GM19438 (cell line): ENCODE measurements at regions not wholly inside any gene's neighbourhood (a gene's known extent, or its start where the extent isn't known, plus 50 kb on each side); places are given as distances from the start of the nearest gene placed in this dataset.
"Not testable (repeated sequence)": the region's sequence is repeated elsewhere in the genome, so short reads cannot be mapped to it uniquely, and the experiment has no call there.

Experiments
- ATAC-seq: cut with Tn5 transposase; IDR thresholded peaks from one replicate; pipeline ENCODE4 v1.9.1; 2021; ENCODE audit warnings: low read depth; ENCODE audit not compliant: unreplicated experiment

GRCh38 chr10:60525716-60526585, 136.3 kb upstream of the ANK3 start:
- ATAC-seq, result no peak

- no peak for ATAC-seq
These were observed 134.9 kb upstream of the ANK3 start for GRCh38 chr10:60524541-60524940.

- not testable (repeated sequence) for ATAC-seq
These were observed 133.7 kb upstream of the ANK3 start for GRCh38 chr10:60523371-60523770.

GRCh38 chr10:60522617-60523016, 132.9 kb upstream of the ANK3 start:
- ATAC-seq, result no peak

DNA sequence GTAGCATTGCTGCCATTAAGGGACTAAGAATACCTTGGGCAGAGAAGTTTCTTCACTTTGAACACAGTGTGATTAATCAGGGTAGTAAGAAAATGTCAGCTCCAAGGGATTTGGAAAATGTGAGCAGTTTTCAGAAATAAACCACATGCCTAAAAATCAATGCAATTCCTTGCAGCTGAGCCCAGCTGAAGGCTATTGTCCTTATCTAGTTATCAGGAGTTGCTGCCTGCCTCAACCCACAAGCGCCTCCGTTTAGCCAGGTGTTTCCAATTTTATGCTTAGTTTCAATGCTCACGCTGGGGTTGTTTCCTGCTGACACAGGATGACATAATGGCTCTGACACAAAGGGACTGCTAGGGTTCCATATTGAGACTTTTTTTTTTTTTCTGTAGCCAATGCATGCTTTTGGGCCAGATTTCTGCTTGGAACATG, 132.3 kb upstream of the ANK3 start:
- ATAC-seq, result no peak

DNA sequence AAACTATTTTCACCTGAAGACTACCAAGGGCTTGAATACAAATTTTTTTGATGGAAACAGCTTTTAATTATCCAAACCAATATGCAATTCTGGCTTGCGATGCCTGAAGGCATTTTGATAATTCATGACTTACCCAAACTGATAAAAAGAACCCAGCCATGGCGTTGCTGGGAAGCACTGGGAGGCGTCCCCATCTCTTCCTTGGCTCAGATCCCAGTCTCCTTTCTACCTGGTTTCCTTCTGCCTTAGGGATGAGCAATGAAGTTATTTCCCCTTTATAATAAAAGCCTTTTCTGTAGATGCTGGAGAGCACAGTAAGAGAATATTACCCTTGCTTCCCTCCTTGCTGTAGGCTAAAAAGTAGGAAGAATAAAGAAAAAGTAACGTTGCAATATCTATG, 129.1 kb upstream of the ANK3 start:
- no peak for ATAC-seq

DNA sequence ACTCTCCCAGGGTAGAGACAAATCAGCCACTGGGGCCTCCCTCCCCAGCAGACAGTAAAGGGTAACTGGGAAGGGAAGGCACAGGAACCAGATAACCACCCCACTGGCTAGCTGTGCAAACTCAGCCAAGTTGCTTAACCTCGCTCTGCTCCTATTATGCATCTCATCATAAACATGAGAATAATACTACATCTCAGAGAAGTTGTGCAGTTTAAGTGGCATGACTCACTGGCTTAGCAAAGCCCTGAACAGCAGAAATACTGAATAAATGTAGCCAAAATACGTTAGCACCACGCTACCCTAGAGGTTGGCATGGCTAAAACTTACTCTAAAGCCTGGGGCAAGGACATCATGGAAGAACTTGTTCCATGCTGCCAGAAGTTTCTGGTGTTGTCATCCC, 128.1 kb upstream of the ANK3 start:
- ATAC-seq, result no peak

DNA sequence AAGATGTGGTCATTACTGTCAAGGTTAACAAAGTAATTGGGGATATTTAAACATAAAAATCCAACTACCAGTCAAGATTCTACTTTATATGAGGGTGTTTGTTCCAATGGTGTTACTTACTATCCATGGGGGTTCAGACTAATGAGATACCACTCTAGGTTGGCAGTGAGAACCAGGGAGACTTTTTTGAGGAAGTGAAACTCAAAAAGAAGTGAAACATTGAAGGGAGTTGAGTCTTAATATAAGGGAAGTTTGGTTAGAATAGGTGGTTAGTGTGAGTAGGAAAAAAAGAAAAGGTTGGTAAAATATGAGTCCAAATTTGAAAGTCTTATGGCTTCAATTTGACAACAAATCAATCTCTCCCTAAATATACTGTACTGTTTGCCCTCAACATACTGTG, 123.6 kb upstream of the ANK3 start:
- no peak for ATAC-seq

- ATAC-seq, result no peak
These were observed 122.0 kb upstream of the ANK3 start for GRCh38 chr10:60511477-60512229.

DNA sequence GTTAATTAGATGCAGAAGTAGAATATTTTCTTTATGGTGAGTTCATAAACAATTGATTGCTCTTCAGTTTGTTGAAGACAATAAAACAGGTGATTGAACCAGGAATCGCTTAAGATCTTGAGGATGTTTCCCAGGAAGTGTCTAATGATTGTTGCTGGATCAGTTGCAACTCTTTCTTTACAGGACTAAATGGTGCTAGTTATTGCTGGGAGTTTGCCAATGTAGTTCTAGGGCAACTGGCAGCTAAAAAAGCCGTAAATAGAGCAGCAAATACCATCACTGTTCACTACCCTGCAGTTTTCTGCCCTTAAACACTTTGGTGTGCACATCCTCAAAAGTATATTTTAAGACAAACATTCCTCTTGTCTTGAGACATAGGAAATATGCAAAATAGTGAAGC, 119.2 kb upstream of the ANK3 start:
- no peak for ATAC-seq

DNA sequence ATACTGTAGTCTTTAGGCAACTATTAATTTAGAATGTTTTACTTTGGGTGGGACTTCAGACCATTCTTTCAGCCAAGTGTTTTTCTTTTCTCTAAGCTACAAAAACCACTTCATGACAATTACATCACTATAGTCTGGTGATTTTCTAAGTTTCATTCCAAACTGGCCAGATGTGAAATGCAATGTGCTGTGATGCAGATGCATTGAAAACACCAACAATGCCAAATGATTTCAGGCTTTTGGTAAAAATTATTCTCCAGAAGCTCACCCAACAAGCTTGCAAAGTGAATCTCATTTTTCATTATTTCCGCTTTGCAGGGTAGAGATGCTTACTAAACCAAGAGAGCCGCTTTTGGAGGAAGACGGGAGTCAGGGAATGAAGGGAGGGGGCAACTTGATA, 118.4 kb upstream of the ANK3 start:
- ATAC-seq, result no peak

GRCh38 chr10:60502621-60503020, 112.9 kb upstream of the ANK3 start:
- ATAC-seq, result no peak

DNA sequence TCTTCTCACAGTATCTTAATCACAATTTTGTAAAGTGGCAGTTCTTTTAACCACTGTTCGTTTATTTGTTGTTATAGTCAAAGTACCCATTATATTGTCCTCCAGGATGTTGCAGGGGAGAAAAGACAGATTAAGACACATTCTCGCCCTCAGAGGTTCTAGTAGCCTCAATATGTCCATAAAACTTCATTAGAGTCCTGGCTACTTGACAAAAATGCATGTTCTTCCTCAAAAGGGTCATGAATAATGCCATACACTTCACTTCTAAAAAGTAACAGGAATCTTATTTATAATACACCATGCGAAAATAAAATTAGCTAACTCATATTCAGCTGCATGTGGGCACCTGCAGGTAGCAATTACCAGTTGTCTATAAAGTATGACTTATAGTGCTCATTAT, 109.3 kb upstream of the ANK3 start:
- no peak for ATAC-seq

DNA sequence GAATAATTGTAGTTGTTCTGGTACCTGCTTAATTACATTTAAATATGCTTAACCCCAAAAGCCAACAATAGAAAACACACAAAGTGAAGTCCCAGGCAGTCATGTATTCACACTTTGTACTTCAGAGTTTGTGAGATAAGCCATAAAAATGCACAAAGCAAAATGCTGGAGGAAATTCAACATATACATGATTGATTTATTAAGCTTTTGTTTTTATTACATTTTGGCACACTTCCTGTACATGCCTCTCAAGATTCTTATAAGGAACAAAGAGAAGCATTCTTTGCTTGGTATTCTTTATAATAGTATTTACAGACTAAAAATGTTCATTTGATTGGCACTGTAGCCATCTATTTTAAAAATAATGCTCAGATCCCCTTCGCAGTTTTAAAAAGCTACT, 107.7 kb upstream of the ANK3 start:
- ATAC-seq, result no peak

- no peak for ATAC-seq
These were observed 106.5 kb upstream of the ANK3 start for GRCh38 chr10:60496181-60496580.

DNA sequence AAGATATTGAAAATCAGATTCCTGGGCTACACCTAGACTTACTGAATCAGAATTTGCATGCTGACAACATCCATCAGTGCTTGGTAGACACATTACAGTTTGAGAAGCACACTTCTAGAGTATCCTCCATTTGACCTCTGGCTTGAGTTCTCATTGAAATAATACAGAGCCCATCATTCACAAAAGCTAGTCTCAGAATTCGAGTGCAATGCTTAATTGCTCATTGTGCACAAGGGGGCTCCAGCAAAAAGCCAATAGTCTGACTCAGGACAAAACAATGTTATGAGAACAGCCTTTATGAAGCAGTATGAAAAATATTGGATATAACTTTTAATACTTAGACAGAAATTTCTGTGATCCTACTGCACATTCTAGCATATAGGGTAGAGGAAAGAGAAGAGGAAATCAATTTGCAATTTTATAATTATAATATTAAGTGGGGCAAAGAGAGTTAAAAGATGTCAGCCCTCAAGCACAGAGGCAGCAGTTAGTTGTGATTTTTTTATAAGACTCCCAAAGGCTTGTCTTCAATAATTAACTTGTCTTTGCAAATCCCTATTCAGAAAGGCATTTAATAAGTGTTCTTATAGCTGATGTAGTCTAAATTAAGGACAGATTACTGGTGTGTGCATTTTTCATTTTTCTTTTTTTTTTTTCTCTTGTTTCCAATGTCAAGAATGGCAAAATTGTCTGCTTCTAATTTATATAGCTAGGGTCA, 105.8 kb upstream of the ANK3 start:
- ATAC-seq, result no peak

GRCh38 chr10:60494774-60495173, 105.1 kb upstream of the ANK3 start:
- no peak for ATAC-seq

- no peak for ATAC-seq
These were observed 101.5 kb upstream of the ANK3 start for GRCh38 chr10:60491162-60491561.

DNA sequence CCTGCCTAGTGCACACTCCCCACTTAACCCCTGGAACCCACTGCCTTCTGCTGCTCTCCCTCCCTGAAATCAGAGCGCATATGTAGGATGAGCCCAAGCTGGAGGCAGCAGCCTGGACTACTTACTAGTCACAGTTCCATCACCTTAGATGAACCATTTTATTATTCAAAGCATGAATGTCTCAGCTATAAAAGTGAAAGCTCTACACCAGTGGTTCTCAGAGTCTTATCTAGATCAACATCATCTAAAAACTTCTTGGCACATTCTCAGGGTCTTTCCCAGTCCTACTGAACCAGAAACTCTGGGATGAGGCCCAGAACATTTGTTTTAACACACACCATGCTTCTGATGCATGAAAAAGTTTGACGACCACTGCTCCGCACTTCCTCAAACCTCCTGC, 100.3 kb upstream of the ANK3 start:
- no peak for ATAC-seq

GRCh38 chr10:60488111-60488669, 98.5 kb upstream of the ANK3 start:
- no peak for ATAC-seq

DNA sequence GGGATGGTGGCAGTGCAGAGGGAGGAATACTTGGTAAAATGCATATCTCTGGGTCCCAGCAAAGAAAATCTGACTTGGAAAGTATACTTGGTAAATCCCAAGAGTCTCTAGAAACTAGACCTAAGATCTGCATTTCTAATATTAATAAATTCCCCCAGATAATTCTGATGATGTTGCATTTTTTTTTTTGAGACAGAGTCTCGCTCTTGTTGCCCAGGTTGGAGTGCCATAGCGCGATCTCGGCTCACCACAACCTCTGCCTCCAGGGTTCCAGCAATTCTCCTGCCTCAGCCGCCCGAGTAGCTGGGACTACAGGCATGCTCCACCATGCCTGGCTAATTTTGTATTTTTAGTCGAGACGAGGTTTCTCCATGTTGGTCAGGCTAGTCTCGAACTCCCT, 97.9 kb upstream of the ANK3 start:
- no peak for ATAC-seq
